ENCODE measurements at regions not wholly inside any gene's neighbourhood (a gene's known extent, or its start where the extent isn't known, plus 50 kb on each side); places are given as distances from the start of the nearest gene placed in this dataset.

DNA sequence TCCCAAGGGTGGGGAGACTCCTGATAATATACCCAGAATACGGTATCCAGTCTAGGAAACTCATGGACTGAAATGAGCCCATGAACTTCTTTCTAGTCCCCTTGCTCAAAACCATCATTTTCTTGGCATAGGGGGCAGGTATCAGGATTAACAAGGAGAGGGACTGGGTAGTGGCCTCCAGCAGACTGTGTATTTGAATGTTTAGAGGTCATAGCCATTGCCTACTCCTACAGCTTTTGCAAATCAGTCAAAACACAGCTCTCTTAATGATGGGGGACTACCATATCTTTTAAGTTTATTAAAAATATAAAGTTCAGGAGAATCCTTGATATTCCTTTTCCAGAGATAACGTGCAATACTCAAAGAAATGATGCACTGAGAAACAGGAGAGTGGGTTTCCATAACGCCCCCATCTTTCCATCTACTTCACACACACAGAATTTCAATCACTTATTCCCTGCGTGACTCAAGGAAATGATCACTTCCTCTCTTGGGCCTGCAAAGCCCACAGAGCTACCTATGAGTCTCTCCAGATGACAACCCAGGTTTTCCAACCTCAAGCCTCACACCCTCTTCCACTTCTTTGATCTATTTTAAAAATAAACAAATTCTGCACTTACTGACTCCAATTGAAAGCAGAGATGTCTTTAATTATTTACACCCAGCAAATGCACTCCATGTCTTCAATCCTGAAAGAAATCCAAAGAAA lies 584.0 kb upstream of the LMCD1 start:
- in situ Hi-C loops (cut with MboI; ENCODE audit: low pct_unique_long_range_greater_than_20kb, low sequenced_read_pairs, unreplicated experiment): no loop called here
- TF ChIP-seq, protein P1, sequence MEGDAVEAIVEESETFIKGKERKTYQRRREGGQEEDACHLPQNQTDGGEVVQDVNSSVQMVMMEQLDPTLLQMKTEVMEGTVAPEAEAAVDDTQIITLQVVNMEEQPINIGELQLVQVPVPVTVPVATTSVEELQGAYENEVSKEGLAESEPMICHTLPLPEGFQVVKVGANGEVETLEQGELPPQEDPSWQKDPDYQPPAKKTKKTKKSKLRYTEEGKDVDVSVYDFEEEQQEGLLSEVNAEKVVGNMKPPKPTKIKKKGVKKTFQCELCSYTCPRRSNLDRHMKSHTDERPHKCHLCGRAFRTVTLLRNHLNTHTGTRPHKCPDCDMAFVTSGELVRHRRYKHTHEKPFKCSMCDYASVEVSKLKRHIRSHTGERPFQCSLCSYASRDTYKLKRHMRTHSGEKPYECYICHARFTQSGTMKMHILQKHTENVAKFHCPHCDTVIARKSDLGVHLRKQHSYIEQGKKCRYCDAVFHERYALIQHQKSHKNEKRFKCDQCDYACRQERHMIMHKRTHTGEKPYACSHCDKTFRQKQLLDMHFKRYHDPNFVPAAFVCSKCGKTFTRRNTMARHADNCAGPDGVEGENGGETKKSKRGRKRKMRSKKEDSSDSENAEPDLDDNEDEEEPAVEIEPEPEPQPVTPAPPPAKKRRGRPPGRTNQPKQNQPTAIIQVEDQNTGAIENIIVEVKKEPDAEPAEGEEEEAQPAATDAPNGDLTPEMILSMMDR (IDR thresholded peaks at IDR 0.05; ENCODE audit: extremely low read depth, insufficient read depth, missing control alignments): no peak
- no peak for DNase-seq (ENCODE audit: low spot score)

- in situ Hi-C loops (cut with MboI; ENCODE audit: low pct_unique_long_range_greater_than_20kb, low sequenced_read_pairs, unreplicated experiment): no loop called here
- TF ChIP-seq, protein P1 (IDR thresholded peaks at IDR 0.05; ENCODE audit: extremely low read depth, insufficient read depth, missing control alignments): no peak
- no peak for DNase-seq (ENCODE audit: low spot score)
Measured at GRCh38 chr3:7920211-7920610, 581.4 kb upstream of the LMCD1 start.

GRCh38 chr3:7924228-7924627 lies 577.4 kb upstream of the LMCD1 start:
- DNase-seq (ENCODE audit: low spot score): no peak
- in situ Hi-C loops (cut with MboI; ENCODE audit: low pct_unique_long_range_greater_than_20kb, low sequenced_read_pairs, unreplicated experiment): no loop called here
- TF ChIP-seq, protein P1 (IDR thresholded peaks at IDR 0.05; ENCODE audit: extremely low read depth, insufficient read depth, missing control alignments): no peak

DNA sequence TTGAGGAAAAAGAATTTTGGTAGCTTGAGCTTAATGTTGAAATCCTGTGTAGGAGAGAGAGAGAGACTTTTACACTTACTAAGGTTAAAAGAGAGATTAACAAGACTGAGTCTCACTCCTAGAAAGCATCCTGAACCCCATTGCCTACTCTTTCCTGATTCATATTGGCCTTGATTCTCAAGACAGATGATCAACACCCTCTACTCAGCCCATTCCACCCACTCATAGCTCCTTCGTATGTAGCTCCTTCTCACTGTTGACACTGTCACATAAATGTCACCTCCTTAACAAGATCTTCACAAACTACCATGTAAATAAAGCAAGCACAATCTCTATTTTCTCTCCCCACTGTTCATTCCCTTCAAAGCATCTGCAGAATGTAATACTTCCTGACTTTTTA lies 574.6 kb upstream of the LMCD1 start:
- in situ Hi-C loops (cut with MboI; ENCODE audit: low pct_unique_long_range_greater_than_20kb, low sequenced_read_pairs, unreplicated experiment): no loop called here

DNA sequence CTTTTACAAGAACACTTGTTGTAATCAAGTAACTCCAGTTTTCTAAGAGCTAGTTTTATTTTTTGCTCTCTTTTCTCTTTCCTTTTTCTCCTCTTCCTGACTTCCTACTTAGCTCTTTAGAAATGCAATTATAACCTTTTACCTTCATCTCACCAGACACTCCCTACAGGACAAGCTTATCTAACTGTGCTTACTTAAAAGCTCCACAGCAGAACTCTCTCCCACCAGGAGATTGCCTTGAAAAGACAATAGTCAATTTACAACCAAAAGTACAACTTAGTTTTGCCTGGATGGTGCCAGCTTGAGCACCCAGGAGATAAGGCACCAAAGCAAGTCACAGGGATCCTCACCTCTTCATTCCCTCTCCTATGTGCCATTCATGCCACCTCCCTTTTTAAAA lies 573.8 kb upstream of the LMCD1 start:
- TF ChIP-seq, protein P1 (IDR thresholded peaks at IDR 0.05; ENCODE audit: extremely low read depth, insufficient read depth, missing control alignments): no peak
- DNase-seq (ENCODE audit: low spot score): no peak
- in situ Hi-C loops (cut with MboI; ENCODE audit: low pct_unique_long_range_greater_than_20kb, low sequenced_read_pairs, unreplicated experiment): no loop called here

More for the DNA sequence above, 574.6 kb upstream of the LMCD1 start:
- TF ChIP-seq, protein P1 (IDR thresholded peaks at IDR 0.05; ENCODE audit: extremely low read depth, insufficient read depth, missing control alignments): no peak
- no peak for DNase-seq (ENCODE audit: low spot score)

DNA sequence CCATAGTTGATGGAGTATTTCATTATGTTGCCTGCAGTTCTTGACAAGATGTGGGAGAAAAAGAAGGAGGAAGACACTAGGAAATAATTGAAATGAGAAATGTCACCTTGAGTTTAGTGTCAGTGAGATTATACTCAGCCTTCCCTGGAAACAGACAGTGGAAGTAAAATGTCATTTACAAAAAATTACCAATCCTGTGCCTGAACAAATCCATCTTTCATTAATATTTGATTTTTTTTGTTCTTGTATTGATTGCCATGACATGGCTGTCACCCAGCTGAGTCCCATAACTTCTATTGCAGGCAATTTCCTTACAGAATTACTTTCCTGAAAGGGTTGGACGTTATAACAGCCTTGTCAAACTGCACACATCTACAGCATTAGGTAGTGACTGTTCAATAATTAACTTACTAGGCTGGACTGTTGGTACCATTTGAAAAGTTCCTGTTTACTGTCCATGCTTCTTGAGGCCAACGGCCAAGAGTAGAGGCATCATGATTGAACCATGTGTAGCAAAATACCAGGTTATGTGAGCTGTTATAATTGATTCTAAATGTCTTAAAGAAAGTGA lies 572.2 kb upstream of the LMCD1 start:
- in situ Hi-C loops (cut with MboI; ENCODE audit: low pct_unique_long_range_greater_than_20kb, low sequenced_read_pairs, unreplicated experiment): no loop called here
- TF ChIP-seq, protein P1 (IDR thresholded peaks at IDR 0.05; ENCODE audit: extremely low read depth, insufficient read depth, missing control alignments): no peak
- DNase-seq (ENCODE audit: low spot score): no peak
